SK-N-MC (cell line): ENCODE measurements at regions not wholly inside any gene's neighbourhood (a gene's known extent, or its start where the extent isn't known, plus 50 kb on each side); places are given as distances from the start of the nearest gene placed in this dataset.

ENCODE experiments used
- EZH2 ChIP-seq: fragments of 200-600 bp; sonication (generic); IDR thresholded peaks from one replicate; pipeline ENCODE4 v1.6.1; 2017; ENCODE audit warnings: antibody characterized with exemption
- FOXP2 ChIP-seq: optimal IDR thresholded peaks from 2 replicates; pipeline ENCODE3; 2011; ENCODE audit warnings: mild to moderate bottlenecking, moderate library complexity; ENCODE audit not compliant: insufficient read depth; ENCODE audit errors: extremely low read length, control extremely low read depth
- POLR2AphosphoS5 ChIP-seq: IDR thresholded peaks from 2 replicates; pipeline ENCODE4 v1.6.1; 2012; ENCODE audit warnings: mild to moderate bottlenecking, low read depth, low read length, borderline replicate concordance

- TF ChIP-seq EZH2, result no peak
- no peak for TF ChIP-seq FOXP2
- TF ChIP-seq POLR2AphosphoS5, result no peak
Measured at GRCh38 chr4:35365186-35365585, 879.1 kb downstream of the ARAP2 start.
